IgD-negative memory B cell (primary cell): ENCODE measurements at regions not wholly inside any gene's neighbourhood (a gene's known extent, or its start where the extent isn't known, plus 50 kb on each side); places are given as distances from the start of the nearest gene placed in this dataset.
"Not testable (repeated sequence)": the region's sequence is repeated elsewhere in the genome, so short reads cannot be mapped to it uniquely, and the experiment has no call there.

Source experiments
- H3K27ac Mint-ChIP-seq, 3 donors: one replicate each; pipeline ENCODE4 v1.8.0; 2020 to 2022; ENCODE audit warnings: mild to moderate bottlenecking in 3 of 3, mixed read lengths in 3 of 3, moderate library complexity in 1 of 3
- H3K27me3 Mint-ChIP-seq: one replicate; pipeline ENCODE4 v1.8.0; 2021; ENCODE audit warnings: mixed read lengths
- H3K36me3 Mint-ChIP-seq: one replicate; pipeline ENCODE4 v1.8.0; 2020; ENCODE audit warnings: mild to moderate bottlenecking, mixed read lengths
- H3K4me1 Mint-ChIP-seq, 3 donors: one replicate each; pipeline ENCODE4 v1.8.0; 2020 to 2022; ENCODE audit warnings: mixed read lengths in 3 of 3, mild to moderate bottlenecking in 1 of 3
- H3K4me3 Mint-ChIP-seq, 4 donors: one replicate each; pipeline ENCODE4 v1.8.0; 2020 to 2022; ENCODE audit warnings: mild to moderate bottlenecking in 4 of 4, mixed read lengths in 4 of 4, moderate library complexity in 3 of 4
- H3K9me3 Mint-ChIP-seq, 3 donors: one replicate each; pipeline ENCODE4 v1.8.0; 2020 to 2021; ENCODE audit warnings: mixed read lengths in 3 of 3, mild to moderate bottlenecking in 1 of 3

DNA sequence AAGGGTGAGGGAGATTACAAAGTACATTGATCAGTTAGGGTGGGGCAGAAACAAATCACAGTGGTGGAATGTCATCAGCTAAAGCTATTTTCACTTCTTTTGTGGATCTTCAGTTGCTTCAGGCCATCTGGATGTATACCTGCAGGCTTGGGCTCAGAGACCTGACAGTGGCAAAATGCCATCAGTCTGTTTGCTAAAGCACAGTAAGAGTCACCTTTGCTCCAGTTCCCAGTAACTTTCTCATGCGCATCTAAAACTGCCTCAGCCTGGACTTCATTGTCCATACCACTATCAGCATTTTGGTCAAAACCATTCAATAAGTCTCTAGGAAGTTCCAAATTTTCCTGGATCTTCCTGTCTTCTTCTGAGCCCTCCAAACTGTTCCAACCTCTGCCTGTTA, 113.2 kb downstream of the DTWD1 start:
- not testable (repeated sequence) for H3K27me3 Mint-ChIP-seq, H3K4me3 Mint-ChIP-seq, H3K27ac Mint-ChIP-seq, H3K36me3 Mint-ChIP-seq, H3K9me3 Mint-ChIP-seq, H3K4me1 Mint-ChIP-seq

DNA sequence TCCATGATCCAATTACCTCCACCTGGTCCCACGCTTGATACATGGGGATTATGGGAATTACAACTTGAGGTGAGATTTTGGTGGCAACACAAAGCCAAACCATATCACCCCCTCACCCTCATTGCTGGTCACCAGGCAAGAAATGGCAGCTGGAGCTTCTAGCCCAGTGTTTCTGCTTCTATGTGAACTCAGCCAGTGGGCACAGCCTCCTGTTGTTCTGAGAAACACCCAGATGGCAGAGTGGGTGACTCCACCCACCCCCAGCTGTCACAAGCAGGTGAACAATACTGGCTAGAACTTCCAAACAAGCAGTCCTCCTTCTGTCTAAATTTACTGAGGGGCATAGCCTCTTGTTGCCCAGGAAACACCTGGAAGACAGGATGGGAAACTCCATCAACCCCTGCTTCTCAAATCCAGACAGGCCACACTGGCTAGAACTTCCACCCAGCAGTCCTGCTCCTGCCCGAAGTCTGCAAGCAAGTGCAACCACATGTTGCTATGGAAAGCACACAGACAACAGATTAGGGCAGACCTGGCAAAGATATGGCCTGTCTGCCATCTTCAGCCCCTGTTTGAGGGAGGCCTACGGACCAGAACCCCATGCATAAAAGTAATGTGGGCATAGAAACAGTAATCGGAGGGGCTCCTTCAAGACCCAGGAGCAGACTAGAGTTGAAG, 114.1 kb downstream of the DTWD1 start:
- H3K27ac Mint-ChIP-seq, result no peak overlapping the region

GRCh38 chr15:49737127-49737526, 116.3 kb downstream of the DTWD1 start:
- H3K27ac Mint-ChIP-seq, result no peak overlapping the region
- H3K36me3 Mint-ChIP-seq, result no peaks in the 10 kb centered on the region
- H3K27me3 Mint-ChIP-seq, result no peaks in the 10 kb centered on the region
- no peaks in the 10 kb centered on the region for H3K4me1 Mint-ChIP-seq
- H3K9me3 Mint-ChIP-seq, result no peaks in the 10 kb centered on the region
- H3K4me3 Mint-ChIP-seq, result no peak overlapping the region

More for the DNA sequence above, 114.1 kb downstream of the DTWD1 start:
- H3K9me3 Mint-ChIP-seq, result no peaks in the 10 kb centered on the region
- no peaks in the 10 kb centered on the region for H3K36me3 Mint-ChIP-seq
- peaks cover 0 to 4% (median 0%) of the 10 kb centered on the region in 3 donors for H3K4me1 Mint-ChIP-seq
- H3K4me3 Mint-ChIP-seq, result no peak overlapping the region
- H3K27me3 Mint-ChIP-seq, result peaks cover 1% of the 10 kb centered on the region

DNA sequence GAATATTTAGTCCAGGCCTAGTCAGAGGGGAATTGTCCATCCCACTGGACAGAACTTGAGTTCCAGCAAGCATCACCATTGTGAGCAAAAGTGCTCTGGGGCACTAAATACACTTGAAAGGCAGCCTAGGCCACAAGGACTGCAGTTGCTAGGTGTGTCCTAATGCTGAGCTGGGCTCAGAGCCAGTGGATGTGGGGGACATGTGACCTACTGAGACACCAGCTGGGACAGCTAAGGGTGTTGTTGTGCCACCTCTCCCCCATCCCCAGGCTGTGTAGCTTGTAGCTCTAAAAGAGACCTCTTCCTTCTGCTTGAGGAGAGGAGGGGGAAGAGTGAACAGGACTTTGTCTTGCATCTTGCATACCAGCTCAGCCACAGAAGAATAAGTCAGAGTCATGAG, 120.9 kb downstream of the DTWD1 start:
- no peaks in the 10 kb centered on the region for H3K4me1 Mint-ChIP-seq
- H3K36me3 Mint-ChIP-seq, result no peaks in the 10 kb centered on the region
- H3K27ac Mint-ChIP-seq, result no peak overlapping the region
- no peaks in the 10 kb centered on the region for H3K27me3 Mint-ChIP-seq
- H3K4me3 Mint-ChIP-seq, result no peak overlapping the region
- H3K9me3 Mint-ChIP-seq, result peaks cover 0 to 5% (median 0%) of the 10 kb centered on the region in 3 donors

GRCh38 chr15:49742381-49742780, 121.5 kb downstream of the DTWD1 start:
- Mint-ChIP-seq H3K9me3 (peaks cover 0 to 5% (median 0%) of the 10 kb centered on the region in 3 donors), H3K36me3 (no peaks in the 10 kb centered on the region), H3K4me1 (no peaks in the 10 kb centered on the region), H3K27ac (no peak overlapping the region), H3K4me3 (no peak overlapping the region), H3K27me3 (no peaks in the 10 kb centered on the region)

- Mint-ChIP-seq H3K4me1 (no peaks in the 10 kb centered on the region), H3K4me3 (no peak overlapping the region), H3K27ac (no peak overlapping the region)
Measured at GRCh38 chr15:49747340-49747739, 126.5 kb downstream of the DTWD1 start.

DNA sequence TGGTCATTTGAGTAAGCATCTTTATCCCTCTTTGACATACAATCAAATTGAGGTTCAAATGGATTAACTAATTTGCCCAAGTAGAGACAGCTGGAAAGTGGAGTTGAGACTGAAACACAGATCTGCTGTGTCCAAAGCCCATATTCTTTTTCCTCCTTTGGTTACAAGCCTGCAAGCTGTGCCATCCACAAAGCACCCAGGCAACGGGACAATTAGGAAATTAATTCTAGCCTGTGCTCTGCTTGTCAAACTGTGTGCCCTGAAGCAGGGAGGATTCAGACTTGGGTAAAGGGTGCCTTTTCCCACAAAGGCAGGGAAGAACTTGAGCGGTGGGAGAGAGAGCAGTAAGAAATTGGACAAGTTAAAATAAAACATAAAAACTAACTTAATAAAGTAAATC, 127.9 kb downstream of the DTWD1 start:
- Mint-ChIP-seq H3K4me3 (no peak overlapping the region), H3K9me3 (peaks cover 0 to 5% (median 0%) of the 10 kb centered on the region in 3 donors), H3K27ac (no peak overlapping the region), H3K4me1 (no peaks in the 10 kb centered on the region), H3K27me3 (no peaks in the 10 kb centered on the region), H3K36me3 (no peaks in the 10 kb centered on the region)

More at GRCh38 chr15:49747340-49747739, 126.5 kb downstream of the DTWD1 start:
- no peaks in the 10 kb centered on the region for H3K27me3 Mint-ChIP-seq
- peaks cover 0 to 5% (median 0%) of the 10 kb centered on the region in 3 donors for H3K9me3 Mint-ChIP-seq
- no peaks in the 10 kb centered on the region for H3K36me3 Mint-ChIP-seq

- Mint-ChIP-seq H3K4me1 (no peaks in the 10 kb centered on the region), H3K27me3 (no peaks in the 10 kb centered on the region), H3K36me3 (no peaks in the 10 kb centered on the region), H3K27ac (no peak overlapping the region), H3K9me3 (peaks cover 0 to 5% (median 0%) of the 10 kb centered on the region in 3 donors), H3K4me3 (no peak overlapping the region)
Measured at GRCh38 chr15:49750553-49750952, 129.7 kb downstream of the DTWD1 start.

DNA sequence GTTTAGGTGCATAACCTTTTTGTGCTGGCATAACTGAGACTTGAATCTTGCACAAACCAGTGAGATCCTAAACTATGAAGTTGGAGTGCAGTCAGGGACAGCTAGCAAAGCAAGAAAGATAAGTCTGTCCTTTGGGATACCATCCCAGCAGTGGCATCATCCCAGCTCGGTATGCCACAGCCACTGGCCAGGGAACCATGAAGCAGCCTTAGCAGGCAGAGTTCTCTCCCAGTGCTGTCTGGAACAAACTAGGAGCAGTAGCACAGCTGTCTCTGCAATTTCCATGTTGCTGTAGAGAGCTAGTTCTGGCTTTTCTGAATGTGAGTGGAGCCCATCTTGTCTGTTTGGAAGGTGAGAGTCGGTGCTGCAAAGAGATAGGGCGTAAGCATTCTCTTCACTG, 130.3 kb downstream of the DTWD1 start:
- Mint-ChIP-seq H3K9me3 (peaks cover 0 to 3% (median 2%) of the 10 kb centered on the region in 3 donors), H3K27me3 (no peaks in the 10 kb centered on the region), H3K4me1 (no peaks in the 10 kb centered on the region)

GRCh38 chr15:49751751-49752150, 130.9 kb downstream of the DTWD1 start:
- H3K27ac Mint-ChIP-seq, result no peak overlapping the region
- H3K4me3 Mint-ChIP-seq, result no peak overlapping the region
- no peaks in the 10 kb centered on the region for H3K36me3 Mint-ChIP-seq
- peaks cover 0 to 2% (median 0%) of the 10 kb centered on the region in 3 donors for H3K9me3 Mint-ChIP-seq
- no peaks in the 10 kb centered on the region for H3K27me3 Mint-ChIP-seq
- H3K4me1 Mint-ChIP-seq, result no peaks in the 10 kb centered on the region

More for the DNA sequence above, 130.3 kb downstream of the DTWD1 start:
- H3K36me3 Mint-ChIP-seq, result no peaks in the 10 kb centered on the region
- H3K27ac Mint-ChIP-seq, result no peak overlapping the region
- H3K4me3 Mint-ChIP-seq, result no peak overlapping the region

GRCh38 chr15:49752517-49752916, 131.7 kb downstream of the DTWD1 start:
- H3K9me3 Mint-ChIP-seq, result peaks cover 0 to 2% (median 0%) of the 10 kb centered on the region in 3 donors
- no peak overlapping the region for H3K4me3 Mint-ChIP-seq
- H3K4me1 Mint-ChIP-seq, result no peaks in the 10 kb centered on the region
- H3K27ac Mint-ChIP-seq, result no peak overlapping the region
- no peaks in the 10 kb centered on the region for H3K36me3 Mint-ChIP-seq
- H3K27me3 Mint-ChIP-seq, result no peaks in the 10 kb centered on the region

DNA sequence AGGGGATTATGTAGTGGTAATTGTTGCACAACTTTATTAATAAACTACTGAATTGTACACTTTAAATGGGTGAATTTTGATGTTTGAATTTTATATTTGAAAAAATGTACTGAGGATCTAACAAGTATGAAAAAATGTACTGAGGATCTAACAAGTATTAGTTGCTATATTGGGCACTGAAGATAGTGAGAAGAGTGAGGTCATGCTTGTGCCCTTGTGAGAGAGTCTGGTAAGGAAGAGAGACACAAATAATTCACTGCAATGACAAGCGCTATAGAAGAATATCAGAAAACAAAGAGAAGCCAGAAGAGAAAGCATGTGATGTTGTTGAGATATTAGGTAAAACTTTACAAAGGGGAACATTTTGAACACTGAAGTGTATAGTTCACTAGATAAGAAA, 137.6 kb downstream of the DTWD1 start:
- H3K27me3 Mint-ChIP-seq, result no peaks in the 10 kb centered on the region
- no peaks in the 10 kb centered on the region for H3K36me3 Mint-ChIP-seq
- H3K4me3 Mint-ChIP-seq, result no peak overlapping the region
- H3K4me1 Mint-ChIP-seq, result no peaks in the 10 kb centered on the region
- H3K9me3 Mint-ChIP-seq, result peaks cover 11 to 33% (median 14%) of the 10 kb centered on the region in 3 donors
- no peak overlapping the region for H3K27ac Mint-ChIP-seq

GRCh38 chr15:49758856-49759255, 138.0 kb downstream of the DTWD1 start:
- Mint-ChIP-seq H3K4me1 (no peaks in the 10 kb centered on the region), H3K36me3 (no peaks in the 10 kb centered on the region), H3K4me3 (no peak overlapping the region), H3K27ac (no peak overlapping the region), H3K9me3 (peaks cover 11 to 33% (median 14%) of the 10 kb centered on the region in 3 donors), H3K27me3 (no peaks in the 10 kb centered on the region)

DNA sequence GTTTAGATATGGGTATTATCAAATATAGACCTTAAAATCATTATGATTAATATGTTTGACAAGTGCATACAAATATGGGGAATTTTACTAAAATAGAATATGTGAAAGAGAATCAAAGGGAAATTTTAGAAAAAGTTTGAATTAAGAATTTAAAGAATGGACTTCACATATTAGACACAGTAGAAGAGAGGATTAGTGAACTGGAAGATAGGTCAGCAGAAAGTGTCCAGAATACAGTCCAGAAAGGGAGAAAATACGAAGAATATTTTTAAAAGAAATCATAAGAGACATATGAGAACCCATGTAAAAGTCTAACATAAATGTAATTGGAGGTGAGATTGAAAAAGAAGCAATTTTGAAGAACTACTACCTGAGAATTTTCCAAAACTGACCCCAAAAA, 139.9 kb downstream of the DTWD1 start:
- Mint-ChIP-seq H3K27me3 (no peaks in the 10 kb centered on the region), H3K36me3 (no peaks in the 10 kb centered on the region), H3K9me3 (peaks cover 14 to 48% (median 17%) of the 10 kb centered on the region in 3 donors), H3K27ac (no peak overlapping the region), H3K4me1 (no peaks in the 10 kb centered on the region), H3K4me3 (no peak overlapping the region)

GRCh38 chr15:49769225-49769624, 148.4 kb downstream of the DTWD1 start:
- no peaks in the 10 kb centered on the region for H3K36me3 Mint-ChIP-seq
- no peaks in the 10 kb centered on the region for H3K4me1 Mint-ChIP-seq
- no peak overlapping the region for H3K4me3 Mint-ChIP-seq
- no peak overlapping the region for H3K27ac Mint-ChIP-seq
- no peaks in the 10 kb centered on the region for H3K27me3 Mint-ChIP-seq
- peaks cover 4 to 28% (median 11%) of the 10 kb centered on the region in 3 donors for H3K9me3 Mint-ChIP-seq

DNA sequence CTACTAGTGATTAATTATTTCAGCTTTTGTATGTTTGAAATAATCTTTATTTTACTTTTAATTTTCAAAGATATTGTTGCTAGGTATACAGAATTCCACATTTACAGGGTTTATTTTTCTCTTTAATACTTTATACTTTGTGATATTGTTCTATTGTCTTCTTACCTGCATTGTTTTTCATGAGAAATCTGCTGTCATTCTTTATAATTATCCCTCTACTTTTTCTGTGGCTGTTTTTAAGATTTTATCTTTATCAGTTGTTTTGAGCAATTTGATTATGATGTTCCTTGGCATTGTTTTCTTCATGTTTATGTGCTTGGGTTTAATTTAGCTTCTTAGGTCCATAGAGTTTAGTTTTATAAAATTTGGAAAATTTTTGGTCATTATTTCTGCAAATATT, 168.6 kb downstream of the DTWD1 start:
- no peak overlapping the region for H3K27ac Mint-ChIP-seq
- no peaks in the 10 kb centered on the region for H3K4me1 Mint-ChIP-seq
- peaks cover 2 to 13% (median 9%) of the 10 kb centered on the region in 3 donors for H3K9me3 Mint-ChIP-seq
- peaks cover 3% of the 10 kb centered on the region for H3K27me3 Mint-ChIP-seq
- no peak overlapping the region for H3K4me3 Mint-ChIP-seq
- no peaks in the 10 kb centered on the region for H3K36me3 Mint-ChIP-seq
